HG02981 (cell line): ENCODE measurements at regions not wholly inside any gene's neighbourhood (a gene's known extent, or its start where the extent isn't known, plus 50 kb on each side); places are given as distances from the start of the nearest gene placed in this dataset.
"Not testable (repeated sequence)": the region's sequence is repeated elsewhere in the genome, so short reads cannot be mapped to it uniquely, and the experiment has no call there.

ENCODE experiments used
- ATAC-seq: cut with Tn5 transposase; IDR thresholded peaks from one replicate; pipeline ENCODE4 v1.9.1; 2021; ENCODE audit warnings: mild to moderate bottlenecking, moderate library complexity; ENCODE audit not compliant: unreplicated experiment

- ATAC-seq, result not testable (repeated sequence)
Observed at GRCh38 chr14:42481714-42482113, 875.0 kb downstream of the LRFN5 start.

GRCh38 chr14:42480255-42480654, 873.6 kb downstream of the LRFN5 start:
- ATAC-seq, result no peak

- ATAC-seq, result no peak
Observed at GRCh38 chr14:42475289-42475688, 868.6 kb downstream of the LRFN5 start.

- no peak for ATAC-seq
Observed at GRCh38 chr14:42470427-42470719, 863.7 kb downstream of the LRFN5 start.

GRCh38 chr14:42469637-42470426, 863.2 kb downstream of the LRFN5 start:
- ATAC-seq, result no peak

- ATAC-seq, result no peak
Observed at GRCh38 chr14:42460673-42461072, 854.0 kb downstream of the LRFN5 start.

GRCh38 chr14:42459171-42459685, 852.6 kb downstream of the LRFN5 start:
- no peak for ATAC-seq

GRCh38 chr14:42441615-42442014, 834.9 kb downstream of the LRFN5 start:
- no peak for ATAC-seq

GRCh38 chr14:42437809-42438208, 831.1 kb downstream of the LRFN5 start:
- peak; percentile 47 for ATAC-seq

- no peak for ATAC-seq
Observed at GRCh38 chr14:42429401-42429800, 822.7 kb downstream of the LRFN5 start.

- ATAC-seq, result peak; percentile 98
Observed at GRCh38 chr14:42428996-42429395, 822.3 kb downstream of the LRFN5 start.

GRCh38 chr14:42424501-42424900, 817.8 kb downstream of the LRFN5 start:
- no peak for ATAC-seq

- peak; percentile 64 for ATAC-seq
Observed at GRCh38 chr14:42421377-42422078, 814.9 kb downstream of the LRFN5 start.

- no peak for ATAC-seq
Observed at GRCh38 chr14:42420071-42420470, 813.4 kb downstream of the LRFN5 start.

GRCh38 chr14:42407153-42407552, 800.5 kb downstream of the LRFN5 start:
- peak; percentile 60 for ATAC-seq

GRCh38 chr14:42391146-42391834, 784.6 kb downstream of the LRFN5 start:
- peak; percentile 88 for ATAC-seq

- ATAC-seq, result no peak
Observed at GRCh38 chr14:42378880-42379279, 772.2 kb downstream of the LRFN5 start.

GRCh38 chr14:42378274-42378673, 771.6 kb downstream of the LRFN5 start:
- no peak for ATAC-seq

GRCh38 chr14:42374332-42374731, 767.7 kb downstream of the LRFN5 start:
- no peak for ATAC-seq

GRCh38 chr14:42370056-42370455, 763.4 kb downstream of the LRFN5 start:
- ATAC-seq, result no peak

- ATAC-seq, result no peak
Observed at GRCh38 chr14:42368234-42368633, 761.6 kb downstream of the LRFN5 start.

GRCh38 chr14:42353315-42353714, 746.6 kb downstream of the LRFN5 start:
- peak; percentile 81 for ATAC-seq
